Kidney (tissue), 13 donors: ENCODE measurements at regions not wholly inside any gene's neighbourhood (a gene's known extent, or its start where the extent isn't known, plus 50 kb on each side); places are given as distances from the start of the nearest gene placed in this dataset.

Experiments used
- DNase-seq, 5 donors: peaks; one replicate each; pipeline ENCODE4 v3.0.0-alpha.2; 2013 to 2020
- FAIRE-seq: peaks from 2 replicates; lab custom pipeline; 2012; peaks lifted over from hg19 to GRCh38; lab: Jason Lieb, UNC
- H3K27ac ChIP-seq, 2 donors: one replicate each; pipeline ENCODE4 v1.7.0; 2013; ENCODE audit warnings: low read depth in 2 of 2, low read length in 2 of 2, inconsistent platforms in 1 of 2
- H3K27me3 ChIP-seq: one replicate; pipeline ENCODE4 v1.7.1; 2013; ENCODE audit warnings: low read length, inconsistent platforms; ENCODE audit not compliant: control insufficient read depth, insufficient read depth
- H3K36me3 ChIP-seq, 3 donors: one replicate each; pipeline versions ENCODE4 v1.7.0 to v1.7.1; 2013; ENCODE audit warnings: low read length in 3 of 3, control low read depth in 1 of 3, inconsistent platforms in 1 of 3; ENCODE audit not compliant: insufficient read depth in 3 of 3, control insufficient read depth in 2 of 3
- H3K4me1 ChIP-seq, 3 donors: one replicate each; pipeline versions ENCODE4 v1.7.0 to v1.7.1; 2013; ENCODE audit warnings: low read length in 3 of 3, inconsistent platforms in 1 of 3, low read depth in 1 of 3; ENCODE audit not compliant: control insufficient read depth in 2 of 3, insufficient read depth in 2 of 3
- H3K4me3 ChIP-seq, 3 donors: one replicate each; pipeline versions ENCODE4 v1.7.0 to v1.8.1; 2013; ENCODE audit warnings: low read length in 3 of 3, control low read depth in 1 of 3, inconsistent platforms in 1 of 3
- H3K9ac ChIP-seq, 3 donors: one replicate each; pipeline versions ENCODE4 v1.7.0 to v1.7.1; 2013; ENCODE audit warnings: low read length in 3 of 3, control low read depth in 1 of 3, inconsistent platforms in 1 of 3
- H3K9me3 ChIP-seq, 3 donors: one replicate each; pipeline versions ENCODE4 v1.7.0 to v1.7.1; 2013; ENCODE audit warnings: low read length in 3 of 3, control low read depth in 1 of 3, inconsistent platforms in 1 of 3; ENCODE audit not compliant: control insufficient read depth in 2 of 3, insufficient read depth in 1 of 3
- intact Hi-C: fragments of 100-400 bp; cut with DNase I; formaldehyde crosslinking; loops from one replicate; pipeline ENCODE4 v1.11.1; 2022
- TF ChIP-seq, protein P1 (sequence below): IDR thresholded peaks from 3 replicates; pipeline ENCODE4 v1.5.1; 2012; ENCODE audit warnings: mild to moderate bottlenecking, moderate library complexity, borderline replicate concordance; ENCODE audit not compliant: insufficient read depth; ENCODE audit errors: extremely low read depth
- donor health status: control.
- donor health status: control.
- donor health status: control.
- donor health status: control.
- donor health status: control.
- donor health status: DM: yes; HTN: yes; CAD: no.
- donor health status: Normal renal cell carcinoma (clear cell type).

GRCh38 chr5:167936944-167937634, 354.4 kb upstream of the WWC1 start:
- H3K4me3 ChIP-seq, result no peak overlapping the region
- DNase-seq (no peak), FAIRE-seq (no peak)
- intact Hi-C loops, result no loop called here
- no peaks in the 10 kb centered on the region for H3K36me3 ChIP-seq
- H3K4me1 ChIP-seq, result no peaks in the 10 kb centered on the region
- no peaks in the 10 kb centered on the region for H3K27me3 ChIP-seq
- H3K9ac ChIP-seq, result no peak overlapping the region
- TF ChIP-seq, protein P1, sequence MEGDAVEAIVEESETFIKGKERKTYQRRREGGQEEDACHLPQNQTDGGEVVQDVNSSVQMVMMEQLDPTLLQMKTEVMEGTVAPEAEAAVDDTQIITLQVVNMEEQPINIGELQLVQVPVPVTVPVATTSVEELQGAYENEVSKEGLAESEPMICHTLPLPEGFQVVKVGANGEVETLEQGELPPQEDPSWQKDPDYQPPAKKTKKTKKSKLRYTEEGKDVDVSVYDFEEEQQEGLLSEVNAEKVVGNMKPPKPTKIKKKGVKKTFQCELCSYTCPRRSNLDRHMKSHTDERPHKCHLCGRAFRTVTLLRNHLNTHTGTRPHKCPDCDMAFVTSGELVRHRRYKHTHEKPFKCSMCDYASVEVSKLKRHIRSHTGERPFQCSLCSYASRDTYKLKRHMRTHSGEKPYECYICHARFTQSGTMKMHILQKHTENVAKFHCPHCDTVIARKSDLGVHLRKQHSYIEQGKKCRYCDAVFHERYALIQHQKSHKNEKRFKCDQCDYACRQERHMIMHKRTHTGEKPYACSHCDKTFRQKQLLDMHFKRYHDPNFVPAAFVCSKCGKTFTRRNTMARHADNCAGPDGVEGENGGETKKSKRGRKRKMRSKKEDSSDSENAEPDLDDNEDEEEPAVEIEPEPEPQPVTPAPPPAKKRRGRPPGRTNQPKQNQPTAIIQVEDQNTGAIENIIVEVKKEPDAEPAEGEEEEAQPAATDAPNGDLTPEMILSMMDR, result no peak
- no peaks in the 10 kb centered on the region for H3K9me3 ChIP-seq
- no peak overlapping the region for H3K27ac ChIP-seq

GRCh38 chr5:167937635-167937998, 353.8 kb upstream of the WWC1 start:
- Histone ChIP-seq H3K9me3 (no peaks in the 10 kb centered on the region), H3K4me3 (no peak overlapping the region), H3K27ac (no peak overlapping the region), H3K9ac (no peak overlapping the region), H3K4me1 (no peaks in the 10 kb centered on the region), H3K36me3 (no peaks in the 10 kb centered on the region), H3K27me3 (no peaks in the 10 kb centered on the region)
- intact Hi-C loops, result no loop called here
- no peak for FAIRE-seq
- DNase-seq, result no peak
- TF ChIP-seq, protein P1, result no peak

DNA sequence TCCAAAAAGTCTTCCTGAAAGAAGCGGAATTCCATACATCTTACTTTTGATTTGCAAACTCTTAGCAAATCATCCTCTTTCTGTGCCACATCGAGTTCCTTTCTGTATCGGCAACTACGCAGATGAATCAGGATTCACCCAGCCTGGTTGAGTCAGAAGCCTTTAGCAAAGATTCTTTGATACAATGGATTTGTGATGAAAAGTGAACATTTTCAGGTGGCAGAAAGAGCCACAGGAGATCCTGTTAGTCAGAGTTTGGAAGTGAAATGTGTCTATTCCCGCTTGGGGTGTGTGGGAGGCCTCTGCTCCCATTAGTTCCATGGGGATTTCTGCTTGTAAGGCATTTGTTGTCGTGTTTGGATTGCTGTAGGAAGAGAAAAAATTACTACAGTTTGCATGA, 351.8 kb upstream of the WWC1 start:
- H3K27me3 ChIP-seq, result no peaks in the 10 kb centered on the region
- no peak overlapping the region for H3K27ac ChIP-seq
- intact Hi-C loops, result no loop called here

More for the DNA sequence above, 351.8 kb upstream of the WWC1 start:
- Histone ChIP-seq H3K4me1 (no peaks in the 10 kb centered on the region), H3K36me3 (no peaks in the 10 kb centered on the region), H3K4me3 (no peak overlapping the region), H3K9me3 (no peaks in the 10 kb centered on the region), H3K9ac (no peak overlapping the region)
- FAIRE-seq, result no peak
- DNase-seq, result no peak
- TF ChIP-seq, protein P1, result no peak
